Heart left ventricle (tissue), 13 donors: ENCODE measurements at regions not wholly inside any gene's neighbourhood (a gene's known extent, or its start where the extent isn't known, plus 50 kb on each side); places are given as distances from the start of the nearest gene placed in this dataset.

Source experiments
- CTCF ChIP-seq, 12 donors: fragments of 200-600 bp; sonication (generic) in 4 of 12; IDR thresholded peaks; one replicate each; pipeline versions ENCODE4 v1.5.0 to v1.8.0; 2018 to 2022; ENCODE audit warnings: antibody characterized with exemption in 12 of 12, mild to moderate bottlenecking in 5 of 12
- POLR2A ChIP-seq, 2 donors: fragments of 450-650 bp; IDR thresholded peaks; one replicate each; pipeline ENCODE4 v1.6.1; 2017; ENCODE audit warnings: antibody characterized with exemption in 2 of 2, mild to moderate bottlenecking in 2 of 2, moderate library complexity in 2 of 2
- donor health status: ischemic (EF 13 %, LVEDD 7.1; RV severe dilation, severe dysfunction).
- donor health status: DM: no; HTN: yes; CAD: no.
- donor health status: DM: no; HTN: no; CAD: no.
- donor health status: ischemic (EF 25% LVEDD 6.9; RV normal size, moderate dysfunction).
- donor health status: ischemic (EF 25% LVEDD 5.7; RV mildly dilated, moderate dysfunction).
- donor health status: ischemic (EF 35%, LVEDD 5.7; RV mildly dilated, moderate dysfunction).
- donor health status: nonischemic (EF 11% LVEDD 7.7; RV severe dilation, severe dysfunction).
- donor health status: DM: yes; HTN: yes; CAD: no.
- donor health status: PGD.
- donor health status: ischemic (EF 29% LVEDD 5.4; RV normal size, mild dysfunction).
- donor health status: nonischemic (EF 23%, LVEDD 6.1; RV moderate dilation, normal function).

DNA sequence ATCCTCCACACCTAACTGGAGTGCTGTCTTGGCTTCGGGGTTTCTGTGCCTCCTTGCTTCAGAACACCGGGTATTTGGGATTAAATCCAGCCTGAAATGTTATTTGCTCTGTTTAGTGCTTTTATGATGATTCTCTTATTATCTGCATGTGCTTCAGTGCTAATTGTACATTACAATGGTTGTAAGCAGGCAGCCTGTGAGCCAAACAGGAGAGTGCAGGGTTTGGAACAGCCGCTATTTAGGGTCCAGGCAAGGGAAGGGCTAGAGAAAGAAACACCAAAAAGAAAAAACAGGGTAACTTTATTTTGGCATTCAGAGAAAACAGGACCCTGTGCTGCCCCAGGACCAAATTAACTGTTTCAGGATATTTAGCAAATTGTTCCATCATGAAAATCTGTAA lies 72.7 kb downstream of the RCN1 start:
- TF ChIP-seq CTCF (IDR thresholded peaks at IDR 0.05) (no peak), POLR2A (IDR thresholded peaks at IDR 0.05) (no peak)
